G401 (cell line): ENCODE measurements at regions not wholly inside any gene's neighbourhood (a gene's known extent, or its start where the extent isn't known, plus 50 kb on each side); places are given as distances from the start of the nearest gene placed in this dataset.

Experiments
- DNase-seq: peaks from one replicate; pipeline ENCODE4 v3.0.0-alpha.2; 2015; ENCODE audit warnings: low spot score
- in situ Hi-C: cut with HindIII; loops from 2 replicates; pipeline ENCODE4 v1.10.0; 2016; ENCODE audit warnings: low sequenced_read_pairs, mixed read lengths

GRCh38 chr12:24759155-24759554, 189.7 kb downstream of the BCAT1 start:
- in situ Hi-C loops, result no loop called here
- DNase-seq, result no peak

- no peak for DNase-seq
- in situ Hi-C loops, result no loop called here
Observed at GRCh38 chr12:24756479-24757024, 192.3 kb downstream of the BCAT1 start.

- in situ Hi-C loops, result no loop called here
- DNase-seq, result no peak
Observed at GRCh38 chr12:24754690-24755638, 193.9 kb downstream of the BCAT1 start.

GRCh38 chr12:24752763-24753462, 196.0 kb downstream of the BCAT1 start:
- DNase-seq, result no peak
- in situ Hi-C loops, result no loop called here

- DNase-seq, result no peak
- in situ Hi-C loops, result no loop called here
Observed at GRCh38 chr12:24751181-24751580, 197.7 kb downstream of the BCAT1 start.

GRCh38 chr12:24750263-24750662, 198.6 kb downstream of the BCAT1 start:
- in situ Hi-C loops, result no loop called here
- DNase-seq, result no peak

GRCh38 chr12:24749171-24749570, 199.7 kb downstream of the BCAT1 start:
- DNase-seq, result no peak
- in situ Hi-C loops, result no loop called here

GRCh38 chr12:24748326-24748725, 200.6 kb downstream of the BCAT1 start:
- no peak for DNase-seq
- in situ Hi-C loops, result no loop called here

- in situ Hi-C loops, result no loop called here
- DNase-seq, result no peak
Observed at GRCh38 chr12:24746864-24747263, 202.0 kb downstream of the BCAT1 start.

GRCh38 chr12:24746006-24746671, 202.8 kb downstream of the BCAT1 start:
- in situ Hi-C loops, result no loop called here
- no peak for DNase-seq

- no peak for DNase-seq
- in situ Hi-C loops, result no loop called here
Observed at GRCh38 chr12:24743941-24744793, 204.7 kb downstream of the BCAT1 start.

- in situ Hi-C loops, result no loop called here
- DNase-seq, result no peak
Observed at GRCh38 chr12:24742378-24742777, 206.5 kb downstream of the BCAT1 start.

GRCh38 chr12:24741216-24741615, 207.7 kb downstream of the BCAT1 start:
- in situ Hi-C loops, result no loop called here
- DNase-seq, result no peak

- in situ Hi-C loops, result no loop called here
- DNase-seq, result no peak
Observed at GRCh38 chr12:24739106-24739779, 209.7 kb downstream of the BCAT1 start.

GRCh38 chr12:24738441-24738840, 210.5 kb downstream of the BCAT1 start:
- in situ Hi-C loops, result no loop called here
- no peak for DNase-seq

- in situ Hi-C loops, result no loop called here
- no peak for DNase-seq
Observed at GRCh38 chr12:24731596-24731995, 217.3 kb downstream of the BCAT1 start.

GRCh38 chr12:24730489-24730896, 218.4 kb downstream of the BCAT1 start:
- no peak for DNase-seq
- in situ Hi-C loops, result no loop called here

- in situ Hi-C loops, result no loop called here
- DNase-seq, result no peak
Observed at GRCh38 chr12:24728826-24729225, 220.1 kb downstream of the BCAT1 start.
